Caco-2 (cell line): ENCODE measurements at regions not wholly inside any gene's neighbourhood (a gene's known extent, or its start where the extent isn't known, plus 50 kb on each side); places are given as distances from the start of the nearest gene placed in this dataset.

Experiments used
- BruUV-seq: library from RNA; stranded (reverse); fragments of 400-500 nt; replicated peaks from 2 replicates; lab custom pipeline; 2021; lab: Mats Ljungman, UMichigan
- CTCF ChIA-PET: fragments of 300-600 bp; sonication (Branson Sonifier 250); formaldehyde crosslinking; loops from one replicate; lab custom pipeline; 2022; ENCODE audit warnings: antibody characterized with exemption; lab: Charles Lee
- POLR2A ChIA-PET: fragments of 300-600 bp; sonication (Branson Sonifier 250); formaldehyde crosslinking; loops from one replicate; lab custom pipeline; 2022; ENCODE audit warnings: antibody characterized with exemption; lab: Charles Lee
- DNase-seq, 2 experiments: peaks; one replicate each; pipeline versions ENCODE4 v3.0.0 to v3.0.0-alpha.2; 2020 to 2022
- H3K27me3 ChIP-seq: replicated peaks from 2 replicates; pipeline ENCODE4 v1.6.0; 2011; ENCODE audit warnings: low read length; ENCODE audit not compliant: control insufficient read depth, insufficient read depth
- H3K36me3 ChIP-seq: 2 replicates; pipeline ENCODE4 v1.5.1; 2011; ENCODE audit warnings: low read length; ENCODE audit not compliant: control insufficient read depth, insufficient read depth
- H3K4me1 ChIP-seq: fragments of 250-450 bp; sonication (Bioruptor Pico); 2 replicates; pipeline ENCODE4 v1.5.1; 2020; ENCODE audit warnings: mild to moderate bottlenecking
- H3K4me3 ChIP-seq: 2 replicates; pipeline ENCODE4 v1.5.1; 2011; ENCODE audit warnings: low read depth, mild to moderate bottlenecking, control low read depth, low read length
- H3K9me3 ChIP-seq: fragments of 250-450 bp; sonication (Bioruptor Pico); 2 replicates; pipeline ENCODE4 v1.5.1; 2020; ENCODE audit warnings: mild to moderate bottlenecking, moderate library complexity
- H3K27ac Mint-ChIP-seq: one replicate; pipeline ENCODE4 v1.8.0; 2022; ENCODE audit warnings: mixed read lengths; ENCODE audit not compliant: unreplicated experiment
- H3K27me3 Mint-ChIP-seq: one replicate; pipeline ENCODE4 v1.8.0; 2022; ENCODE audit warnings: mixed read lengths; ENCODE audit not compliant: insufficient read depth, unreplicated experiment
- H3K36me3 Mint-ChIP-seq: one replicate; pipeline ENCODE4 v1.8.0; 2022; ENCODE audit warnings: mild to moderate bottlenecking, mixed read lengths; ENCODE audit not compliant: insufficient read depth, unreplicated experiment
- H3K4me1 Mint-ChIP-seq: one replicate; pipeline ENCODE4 v1.8.0; 2022; ENCODE audit warnings: low read depth, mixed read lengths; ENCODE audit not compliant: unreplicated experiment
- H3K4me3 Mint-ChIP-seq: one replicate; pipeline ENCODE4 v1.8.0; 2022; ENCODE audit warnings: mild to moderate bottlenecking, moderate library complexity, mixed read lengths; ENCODE audit not compliant: unreplicated experiment
- H3K9me3 Mint-ChIP-seq: one replicate; pipeline ENCODE4 v1.8.0; 2022; ENCODE audit warnings: mixed read lengths; ENCODE audit not compliant: unreplicated experiment
- intact Hi-C: fragments of 100-400 bp; cut with micrococcal nuclease; formaldehyde crosslinking; loops from one replicate; pipeline ENCODE4 v1.10.0; 2022; ENCODE audit not compliant: unreplicated experiment
- TF ChIP-seq, protein P1 (sequence below), 2 experiments: fragments of 200-600 bp in 1 of 2; IDR thresholded peaks; 1 replicate in 1 of 2; 2 replicates in 1 of 2; pipeline versions ENCODE4 v1.5.1 to v1.8.0; 2011 to 2022; ENCODE audit warnings: antibody characterized with exemption in 1 of 2, control low read depth in 1 of 2, inconsistent platforms in 1 of 2, low read depth in 1 of 2, low read length in 1 of 2, mild to moderate bottlenecking in 1 of 2, moderate library complexity in 1 of 2; ENCODE audit not compliant: insufficient read depth in 1 of 2, severe bottlenecking in 1 of 2, unreplicated experiment in 1 of 2

- intact Hi-C loops, result no loop called here
- H3K4me1 ChIP-seq, result peaks cover 4% of the 10 kb centered on the region; the same call in 1 of the 2 replicates
- DNase-seq, result no peak
- POLR2A ChIA-PET, result no interaction called here
- H3K9me3 ChIP-seq, result no peaks in the 10 kb centered on the region
- Mint-ChIP-seq H3K4me3 (no peak overlapping the region), H3K9me3 (no peaks in the 10 kb centered on the region), H3K4me1 (no peaks in the 10 kb centered on the region), H3K27ac (no peak overlapping the region), H3K27me3 (no peaks in the 10 kb centered on the region), H3K36me3 (no peaks in the 10 kb centered on the region)
- H3K27me3 ChIP-seq, result no peaks in the 10 kb centered on the region
- CTCF ChIA-PET, result no interaction called here
- BruUV-seq, result no TSS peak
- H3K4me3 ChIP-seq, result no peak overlapping the region
- no peaks in the 10 kb centered on the region for H3K36me3 ChIP-seq
- TF ChIP-seq, protein P1, sequence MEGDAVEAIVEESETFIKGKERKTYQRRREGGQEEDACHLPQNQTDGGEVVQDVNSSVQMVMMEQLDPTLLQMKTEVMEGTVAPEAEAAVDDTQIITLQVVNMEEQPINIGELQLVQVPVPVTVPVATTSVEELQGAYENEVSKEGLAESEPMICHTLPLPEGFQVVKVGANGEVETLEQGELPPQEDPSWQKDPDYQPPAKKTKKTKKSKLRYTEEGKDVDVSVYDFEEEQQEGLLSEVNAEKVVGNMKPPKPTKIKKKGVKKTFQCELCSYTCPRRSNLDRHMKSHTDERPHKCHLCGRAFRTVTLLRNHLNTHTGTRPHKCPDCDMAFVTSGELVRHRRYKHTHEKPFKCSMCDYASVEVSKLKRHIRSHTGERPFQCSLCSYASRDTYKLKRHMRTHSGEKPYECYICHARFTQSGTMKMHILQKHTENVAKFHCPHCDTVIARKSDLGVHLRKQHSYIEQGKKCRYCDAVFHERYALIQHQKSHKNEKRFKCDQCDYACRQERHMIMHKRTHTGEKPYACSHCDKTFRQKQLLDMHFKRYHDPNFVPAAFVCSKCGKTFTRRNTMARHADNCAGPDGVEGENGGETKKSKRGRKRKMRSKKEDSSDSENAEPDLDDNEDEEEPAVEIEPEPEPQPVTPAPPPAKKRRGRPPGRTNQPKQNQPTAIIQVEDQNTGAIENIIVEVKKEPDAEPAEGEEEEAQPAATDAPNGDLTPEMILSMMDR (IDR thresholded peaks at IDR 0.05; ENCODE audit: insufficient read depth in 1 of 2, low read depth in 1 of 2, low read length in 1 of 2, severe bottlenecking in 1 of 2, unreplicated experiment in 1 of 2), result no peak
Measured at GRCh38 chr1:114262337-114262736, 108.7 kb upstream of the SYT6 start.

DNA sequence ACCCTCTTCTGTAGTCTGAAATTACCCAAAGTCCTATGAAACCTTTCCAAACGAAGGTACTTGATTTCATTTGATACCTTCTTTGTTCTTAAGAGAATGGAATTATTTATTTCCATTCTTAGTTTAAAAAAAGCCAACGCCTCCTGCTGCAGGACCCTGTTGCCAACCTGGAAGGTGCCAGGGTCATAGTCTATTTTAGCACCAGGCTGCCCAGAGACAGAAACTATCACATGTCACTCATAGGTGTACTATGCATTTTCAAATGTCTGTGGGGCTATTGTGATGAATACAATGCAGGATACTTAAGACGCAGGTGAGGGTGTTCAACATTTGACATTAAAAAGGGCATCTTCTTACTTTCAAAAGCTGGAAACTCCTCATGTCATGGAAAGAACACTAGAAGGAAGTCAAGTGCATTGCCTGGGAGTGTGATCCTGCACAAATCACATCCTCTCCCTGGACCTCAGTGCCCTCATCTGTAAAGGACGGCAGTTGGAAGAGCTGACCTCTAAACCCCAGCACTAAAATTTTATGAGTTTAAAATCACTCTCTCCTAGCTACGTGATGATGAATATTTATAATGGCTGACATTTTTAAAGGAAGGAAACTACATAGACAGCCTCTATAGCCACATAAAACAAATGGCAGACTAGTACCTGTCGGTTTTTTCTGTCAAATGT is 107.3 kb upstream of the SYT6 start:
- H3K27me3 ChIP-seq, result no peaks in the 10 kb centered on the region
- no peaks in the 10 kb centered on the region for H3K27me3 Mint-ChIP-seq
- H3K27ac Mint-ChIP-seq, result no peak overlapping the region
- ChIA-PET CTCF (no interaction called here), POLR2A (no interaction called here)
- no peak for DNase-seq
- no peaks in the 10 kb centered on the region for H3K36me3 ChIP-seq
- TF ChIP-seq, protein P1 (IDR thresholded peaks at IDR 0.05; ENCODE audit: insufficient read depth in 1 of 2, low read depth in 1 of 2, low read length in 1 of 2, severe bottlenecking in 1 of 2, unreplicated experiment in 1 of 2), result no peak
- no TSS peak for BruUV-seq
- H3K4me3 ChIP-seq, result no peak overlapping the region
- H3K36me3 Mint-ChIP-seq, result no peaks in the 10 kb centered on the region
- H3K9me3 ChIP-seq, result no peaks in the 10 kb centered on the region
- peaks cover 4% of the 10 kb centered on the region; the same call in 1 of the 2 replicates for H3K4me1 ChIP-seq
- H3K4me1 Mint-ChIP-seq, result no peaks in the 10 kb centered on the region
- no peak overlapping the region for H3K4me3 Mint-ChIP-seq
- H3K9me3 Mint-ChIP-seq, result no peaks in the 10 kb centered on the region
- intact Hi-C loops, result no loop called here

DNA sequence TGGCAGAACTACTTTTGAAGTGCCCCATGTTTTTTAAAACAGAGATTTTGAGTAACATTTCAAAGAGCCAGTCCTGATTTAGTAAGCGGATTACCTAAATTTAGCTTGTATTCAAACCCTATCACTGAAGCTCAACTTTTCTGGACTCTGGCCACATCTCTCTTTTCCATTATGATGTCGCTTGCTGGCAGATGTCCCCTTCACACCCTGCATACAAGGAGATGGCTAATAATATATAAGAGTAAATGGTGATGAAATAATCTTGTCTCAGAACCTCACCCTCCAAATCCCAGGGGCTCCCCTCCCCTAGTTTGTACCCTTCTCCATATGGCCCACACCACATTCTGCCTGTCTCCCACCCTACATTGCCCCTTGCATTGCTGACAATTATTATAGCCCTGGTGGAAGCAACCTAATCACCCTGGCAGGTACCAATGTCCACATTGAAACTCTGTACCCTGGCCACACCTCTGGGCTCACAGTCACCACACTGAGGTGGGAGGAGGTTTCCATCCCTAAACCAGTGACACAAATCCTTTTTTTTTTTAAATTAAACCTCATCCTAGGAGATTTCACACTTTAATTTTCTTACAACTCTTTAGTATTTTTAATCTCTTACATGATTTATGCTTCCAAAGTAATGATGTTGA is 106.0 kb upstream of the SYT6 start:
- Histone ChIP-seq H3K27me3 (no peaks in the 10 kb centered on the region), H3K36me3 (no peaks in the 10 kb centered on the region), H3K4me3 (no peak overlapping the region), H3K4me1 (peaks cover 4% of the 10 kb centered on the region; the same call in 1 of the 2 replicates), H3K9me3 (no peaks in the 10 kb centered on the region)
- Mint-ChIP-seq H3K4me1 (no peaks in the 10 kb centered on the region), H3K4me3 (no peak overlapping the region), H3K9me3 (no peaks in the 10 kb centered on the region), H3K36me3 (no peaks in the 10 kb centered on the region), H3K27ac (no peak overlapping the region), H3K27me3 (no peaks in the 10 kb centered on the region)
- TF ChIP-seq, protein P1 (IDR thresholded peaks at IDR 0.05; ENCODE audit: insufficient read depth in 1 of 2, low read depth in 1 of 2, low read length in 1 of 2, severe bottlenecking in 1 of 2, unreplicated experiment in 1 of 2), result no peak
- CTCF ChIA-PET, result no interaction called here
- BruUV-seq, result no TSS peak
- intact Hi-C loops, result no loop called here
- POLR2A ChIA-PET, result no interaction called here
- no peak for DNase-seq
